ENCODE measurements at regions not wholly inside any gene's neighbourhood (a gene's known extent, or its start where the extent isn't known, plus 50 kb on each side); places are given as distances from the start of the nearest gene placed in this dataset.

DNA sequence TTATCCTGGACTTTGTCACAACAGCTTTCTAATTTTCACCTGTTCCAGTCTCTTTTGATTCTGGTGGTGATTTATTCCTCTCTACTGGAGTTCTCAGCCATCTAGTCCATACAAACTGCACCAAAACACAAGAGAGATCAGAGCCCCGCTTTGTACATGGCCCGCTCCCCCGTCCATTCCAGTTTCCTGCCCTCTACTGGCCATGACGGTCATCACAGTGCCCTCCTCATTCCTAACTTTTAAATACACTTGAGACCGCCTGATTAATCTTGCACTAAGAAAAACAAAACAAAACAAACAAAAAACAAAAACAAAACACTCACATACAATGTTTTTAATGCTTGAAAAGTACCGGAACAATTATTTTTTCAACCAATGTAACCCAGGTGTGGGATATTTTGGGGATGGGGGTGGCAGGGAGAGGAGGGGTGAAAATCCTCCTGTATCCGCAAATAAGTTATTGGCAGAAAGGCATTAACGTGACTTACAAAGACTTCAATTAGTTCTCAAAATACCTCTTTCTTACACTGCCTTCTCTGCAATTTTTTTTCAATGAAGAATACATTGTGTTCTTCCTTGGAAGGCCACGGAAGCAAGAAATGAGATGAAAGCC is 84.8 kb upstream of the PAM start:
- no peak for TF ChIP-seq RCOR1 (IDR thresholded peaks at IDR 0.05; ENCODE audit: insufficient replicate concordance, low read length)
- TF ChIP-seq, protein P1, sequence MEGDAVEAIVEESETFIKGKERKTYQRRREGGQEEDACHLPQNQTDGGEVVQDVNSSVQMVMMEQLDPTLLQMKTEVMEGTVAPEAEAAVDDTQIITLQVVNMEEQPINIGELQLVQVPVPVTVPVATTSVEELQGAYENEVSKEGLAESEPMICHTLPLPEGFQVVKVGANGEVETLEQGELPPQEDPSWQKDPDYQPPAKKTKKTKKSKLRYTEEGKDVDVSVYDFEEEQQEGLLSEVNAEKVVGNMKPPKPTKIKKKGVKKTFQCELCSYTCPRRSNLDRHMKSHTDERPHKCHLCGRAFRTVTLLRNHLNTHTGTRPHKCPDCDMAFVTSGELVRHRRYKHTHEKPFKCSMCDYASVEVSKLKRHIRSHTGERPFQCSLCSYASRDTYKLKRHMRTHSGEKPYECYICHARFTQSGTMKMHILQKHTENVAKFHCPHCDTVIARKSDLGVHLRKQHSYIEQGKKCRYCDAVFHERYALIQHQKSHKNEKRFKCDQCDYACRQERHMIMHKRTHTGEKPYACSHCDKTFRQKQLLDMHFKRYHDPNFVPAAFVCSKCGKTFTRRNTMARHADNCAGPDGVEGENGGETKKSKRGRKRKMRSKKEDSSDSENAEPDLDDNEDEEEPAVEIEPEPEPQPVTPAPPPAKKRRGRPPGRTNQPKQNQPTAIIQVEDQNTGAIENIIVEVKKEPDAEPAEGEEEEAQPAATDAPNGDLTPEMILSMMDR (conservative IDR thresholded peaks at IDR 0.05; ENCODE audit: low read depth, low read length), result peak; percentile 41
- no peak for TF ChIP-seq POLR2A (IDR thresholded peaks at IDR 0.05; ENCODE audit: low read depth, low read length)
- TF ChIP-seq CEBPB (IDR thresholded peaks at IDR 0.05; ENCODE audit: low read depth, low read length), result no peak
- TF ChIP-seq, protein P2, sequence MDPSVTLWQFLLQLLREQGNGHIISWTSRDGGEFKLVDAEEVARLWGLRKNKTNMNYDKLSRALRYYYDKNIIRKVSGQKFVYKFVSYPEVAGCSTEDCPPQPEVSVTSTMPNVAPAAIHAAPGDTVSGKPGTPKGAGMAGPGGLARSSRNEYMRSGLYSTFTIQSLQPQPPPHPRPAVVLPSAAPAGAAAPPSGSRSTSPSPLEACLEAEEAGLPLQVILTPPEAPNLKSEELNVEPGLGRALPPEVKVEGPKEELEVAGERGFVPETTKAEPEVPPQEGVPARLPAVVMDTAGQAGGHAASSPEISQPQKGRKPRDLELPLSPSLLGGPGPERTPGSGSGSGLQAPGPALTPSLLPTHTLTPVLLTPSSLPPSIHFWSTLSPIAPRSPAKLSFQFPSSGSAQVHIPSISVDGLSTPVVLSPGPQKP (IDR thresholded peaks at IDR 0.05; ENCODE audit: borderline replicate concordance, low read depth, low read length), result no peak

All from IMR-90 (cell line).